Activated CD4-positive, alpha-beta T cell treated with anti-CD3 and anti-CD28 coated beads for 48 hours (primary cell): ENCODE measurements at regions not wholly inside any gene's neighbourhood (a gene's known extent, or its start where the extent isn't known, plus 50 kb on each side); places are given as distances from the start of the nearest gene placed in this dataset.
"Not testable (repeated sequence)": the region's sequence is repeated elsewhere in the genome, so short reads cannot be mapped to it uniquely, and the experiment has no call there.

Source experiments
- DNase-seq: peaks from one replicate; pipeline ENCODE4 v3.0.0-alpha.2; 2020

DNA sequence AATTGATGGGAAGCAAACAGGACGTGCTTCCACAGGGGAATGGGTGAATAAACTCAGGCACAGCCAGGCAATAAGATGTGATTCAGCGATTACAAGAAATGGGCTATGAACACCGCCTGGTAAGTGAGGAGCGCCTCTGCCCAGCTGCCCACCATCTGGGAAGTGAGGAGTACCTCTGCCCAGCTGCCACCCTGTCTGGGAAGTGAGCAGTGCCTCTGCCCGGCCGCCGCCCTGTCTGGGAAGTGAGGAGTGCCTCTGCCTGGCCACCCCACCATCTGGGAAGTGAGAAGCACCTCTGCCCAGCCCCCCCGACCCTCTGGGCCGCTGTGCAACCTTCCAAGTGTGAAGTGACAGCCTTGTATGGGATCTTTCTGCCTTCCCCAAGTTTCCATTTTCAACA is 73.2 kb upstream of the PRR5 start:
- no peak for DNase-seq

DNA sequence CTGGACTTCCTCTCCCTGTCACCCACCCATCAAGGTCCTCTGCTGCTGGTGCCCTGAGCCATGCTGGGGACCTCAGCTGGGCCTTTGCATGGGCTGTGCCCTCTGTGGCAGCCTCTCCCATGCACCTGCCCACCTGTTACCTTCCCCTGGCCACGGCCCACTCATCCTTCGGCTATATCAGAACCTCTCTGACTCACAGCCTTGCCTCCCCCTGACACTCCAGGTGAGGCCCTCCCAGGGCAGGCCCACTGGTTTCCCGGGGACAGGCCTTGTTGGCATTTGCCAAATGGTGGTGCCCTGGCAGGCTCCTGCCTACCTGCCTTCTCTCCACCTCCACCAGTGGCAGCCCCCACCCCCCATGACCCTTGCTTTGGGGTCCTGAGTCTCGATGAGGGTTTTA is 73.7 kb upstream of the PRR5 start:
- no peak for DNase-seq

DNA sequence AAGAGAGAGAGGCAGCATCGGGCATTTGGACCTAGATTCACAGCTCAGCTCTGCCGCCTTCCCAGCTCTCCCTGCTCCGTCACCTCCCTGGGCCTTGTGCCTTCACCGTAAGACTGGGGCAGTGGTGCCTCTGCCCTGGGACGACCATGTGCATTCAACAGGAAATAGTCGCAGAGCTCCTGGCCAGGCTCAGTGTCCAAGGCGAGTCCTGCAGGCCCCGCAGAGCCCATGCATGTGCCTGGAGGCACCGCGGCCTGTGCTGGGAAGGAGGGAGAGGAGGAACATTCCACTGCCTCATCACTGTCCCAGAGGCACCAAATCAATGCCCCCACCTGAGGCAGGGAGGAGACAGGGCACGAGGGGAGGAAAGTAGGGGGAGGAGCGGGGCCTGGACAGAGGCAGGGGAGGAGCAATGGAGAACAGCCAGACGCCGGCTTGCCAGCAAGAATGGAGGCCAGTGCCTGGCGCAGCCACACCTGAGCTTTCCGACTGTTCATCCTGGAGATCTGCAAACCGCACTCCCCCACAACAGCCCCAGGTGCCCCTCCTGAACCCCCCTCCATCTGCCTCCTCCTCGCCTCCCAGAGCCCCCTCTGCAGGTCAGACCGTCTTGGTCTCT is 74.4 kb upstream of the PRR5 start:
- DNase-seq: no peak

DNA sequence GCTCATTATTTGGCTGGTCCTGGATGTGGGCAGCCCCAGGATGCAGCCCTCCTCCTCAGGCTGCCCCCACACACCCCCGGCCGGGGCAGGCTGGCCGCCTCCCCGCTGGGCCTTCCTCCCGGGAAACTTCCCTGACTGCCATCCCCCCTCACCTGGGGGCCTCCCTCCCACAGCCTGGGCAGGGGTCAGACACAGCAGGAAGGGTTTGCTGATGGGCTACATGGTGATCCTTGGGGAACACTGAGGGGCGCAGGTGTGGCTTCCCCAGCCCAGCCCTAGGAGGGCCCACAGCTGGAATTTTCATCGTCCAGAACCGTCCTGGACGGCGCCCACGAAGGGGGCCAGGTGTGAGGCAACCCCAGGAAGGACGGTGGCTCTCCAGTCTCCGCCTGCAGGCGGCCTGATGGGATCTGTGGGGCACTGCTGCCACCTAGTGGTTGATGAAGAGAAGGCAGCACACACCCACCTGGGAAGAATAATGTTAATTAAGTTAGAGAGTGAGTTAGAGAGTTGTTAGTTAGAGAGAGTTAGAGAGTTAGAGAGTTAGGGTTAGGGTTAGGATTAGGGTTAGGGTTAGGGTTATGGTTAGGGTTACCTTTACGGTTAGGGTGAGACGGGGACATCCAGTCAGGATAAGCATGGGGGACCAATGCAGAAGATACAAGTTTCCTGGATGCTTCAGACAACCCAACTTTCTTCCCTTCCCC is 75.9 kb upstream of the PRR5 start:
- DNase-seq: peak; percentile 84

DNA sequence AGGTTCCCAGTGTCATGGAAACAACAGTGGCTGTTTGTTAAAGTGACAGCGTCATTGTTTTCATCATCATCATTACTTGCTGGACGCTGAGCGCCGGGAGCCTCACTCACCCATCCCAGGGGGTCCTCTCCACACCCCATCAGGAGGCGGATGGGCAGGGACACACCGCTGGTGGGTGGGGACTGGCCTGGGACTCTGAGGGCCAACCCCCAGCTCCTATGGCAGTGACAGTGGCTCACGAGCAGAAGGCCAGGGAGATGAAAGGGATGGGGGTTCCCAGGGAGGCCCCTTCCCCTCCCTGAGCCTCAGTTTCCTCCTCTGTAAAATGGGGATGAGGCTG is 76.6 kb upstream of the PRR5 start:
- no peak for DNase-seq

DNA sequence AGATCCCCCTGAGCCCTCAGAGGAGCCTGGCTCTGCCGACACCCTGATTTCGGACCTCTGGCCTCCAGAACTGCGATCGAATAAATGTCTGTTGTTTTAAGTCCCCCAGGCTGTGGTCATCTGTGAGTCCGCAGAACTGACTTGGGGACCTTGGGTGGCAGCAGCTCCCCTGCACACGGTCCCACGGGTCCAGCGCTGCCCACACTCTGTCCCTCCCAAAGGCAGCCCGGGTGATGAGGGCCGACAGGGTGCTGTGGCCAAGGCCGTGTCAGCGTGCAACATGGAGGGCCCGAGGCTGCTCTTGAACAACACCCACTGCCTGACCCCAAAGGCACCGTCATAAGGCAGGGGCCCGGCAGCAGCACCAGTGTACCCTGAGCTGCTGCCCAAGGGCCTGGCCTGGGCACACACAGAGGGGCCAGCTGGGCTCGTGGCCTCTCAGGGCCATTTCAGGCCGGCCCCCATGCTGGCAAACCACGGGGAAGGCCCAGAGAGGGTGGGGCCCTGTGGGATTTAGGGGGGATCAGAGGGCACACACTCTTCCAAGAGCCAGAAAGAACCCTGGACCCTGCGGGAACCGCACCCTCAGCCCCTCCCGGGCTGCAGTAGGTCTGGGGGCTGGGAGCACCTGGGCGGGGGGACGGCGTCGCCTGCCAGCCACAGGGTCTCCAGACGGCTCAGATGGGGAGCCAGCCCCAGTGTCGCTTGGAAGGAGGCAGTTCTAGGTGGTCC is 77.1 kb upstream of the PRR5 start:
- DNase-seq: no peak

DNA sequence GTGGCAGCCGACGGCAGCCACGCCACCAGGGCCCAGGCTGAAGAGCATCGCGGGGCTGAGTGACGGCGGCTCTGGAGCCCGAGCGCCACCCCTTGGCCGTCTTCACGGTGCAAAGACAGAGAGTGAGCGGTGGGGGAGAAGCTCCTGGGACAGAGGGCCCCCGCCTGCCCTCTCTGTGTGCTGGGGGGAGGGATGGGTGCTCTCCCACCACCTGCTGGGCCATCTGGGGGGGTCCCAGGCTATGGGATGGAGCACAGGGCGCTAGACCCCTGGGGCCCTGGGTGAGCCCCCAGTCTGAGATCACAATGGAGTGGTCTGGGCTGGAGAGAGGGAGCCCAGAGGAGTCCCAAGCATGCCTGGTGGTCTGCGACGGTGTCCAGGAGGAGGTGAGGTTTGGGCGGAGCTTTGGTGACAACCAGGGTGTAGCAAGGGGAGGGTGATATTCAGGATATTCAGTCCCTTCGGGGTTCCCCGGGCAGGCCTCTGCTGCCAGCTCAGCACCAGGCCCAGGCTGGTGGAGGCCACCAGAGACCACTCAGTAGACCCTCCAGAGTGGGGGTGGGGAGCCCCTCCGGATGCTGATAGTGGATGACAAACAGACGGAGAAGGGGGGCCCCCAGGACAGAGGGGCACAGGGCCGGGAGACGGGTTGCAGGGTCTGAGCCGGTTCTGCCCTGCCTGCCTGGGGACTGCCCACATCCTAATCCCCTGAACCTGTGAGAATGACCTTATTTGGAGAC is 78.1 kb upstream of the PRR5 start:
- DNase-seq: peak; percentile 21

DNA sequence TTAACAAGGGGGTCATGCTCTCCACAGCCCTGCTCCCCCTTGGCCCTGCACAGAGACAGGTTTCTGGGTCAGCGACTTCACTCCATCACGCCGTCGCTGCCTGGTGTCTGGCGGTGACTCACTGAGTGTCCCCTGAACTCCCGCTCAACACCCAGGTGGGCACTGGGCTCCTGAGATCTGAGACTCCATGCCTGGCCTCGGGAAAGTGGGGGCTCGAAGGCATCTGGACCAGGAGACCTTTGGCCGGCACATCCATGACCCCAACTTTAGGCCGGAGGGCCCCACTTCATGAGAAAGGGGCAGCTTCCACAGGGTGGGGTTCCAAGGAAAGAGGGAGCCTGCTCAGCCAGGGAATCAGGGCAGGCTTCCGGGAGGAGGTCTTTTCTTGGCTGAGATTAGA is 79.3 kb upstream of the PRR5 start:
- DNase-seq: no peak

DNA sequence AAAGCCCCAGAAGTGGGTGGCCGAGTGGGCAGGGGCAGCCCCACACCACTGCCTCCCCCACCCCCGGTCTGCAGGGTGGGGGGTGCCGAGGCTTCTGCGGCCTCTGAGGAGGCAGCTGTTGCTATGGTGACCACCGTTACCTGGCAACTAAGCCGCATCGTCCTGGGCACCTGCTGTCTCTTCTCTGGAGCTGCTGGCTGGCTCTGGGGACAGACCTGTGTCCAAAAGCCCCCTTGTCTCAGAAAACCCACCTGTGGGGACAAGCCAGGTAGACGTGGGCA is 79.9 kb upstream of the PRR5 start:
- DNase-seq: peak; percentile 40

DNA sequence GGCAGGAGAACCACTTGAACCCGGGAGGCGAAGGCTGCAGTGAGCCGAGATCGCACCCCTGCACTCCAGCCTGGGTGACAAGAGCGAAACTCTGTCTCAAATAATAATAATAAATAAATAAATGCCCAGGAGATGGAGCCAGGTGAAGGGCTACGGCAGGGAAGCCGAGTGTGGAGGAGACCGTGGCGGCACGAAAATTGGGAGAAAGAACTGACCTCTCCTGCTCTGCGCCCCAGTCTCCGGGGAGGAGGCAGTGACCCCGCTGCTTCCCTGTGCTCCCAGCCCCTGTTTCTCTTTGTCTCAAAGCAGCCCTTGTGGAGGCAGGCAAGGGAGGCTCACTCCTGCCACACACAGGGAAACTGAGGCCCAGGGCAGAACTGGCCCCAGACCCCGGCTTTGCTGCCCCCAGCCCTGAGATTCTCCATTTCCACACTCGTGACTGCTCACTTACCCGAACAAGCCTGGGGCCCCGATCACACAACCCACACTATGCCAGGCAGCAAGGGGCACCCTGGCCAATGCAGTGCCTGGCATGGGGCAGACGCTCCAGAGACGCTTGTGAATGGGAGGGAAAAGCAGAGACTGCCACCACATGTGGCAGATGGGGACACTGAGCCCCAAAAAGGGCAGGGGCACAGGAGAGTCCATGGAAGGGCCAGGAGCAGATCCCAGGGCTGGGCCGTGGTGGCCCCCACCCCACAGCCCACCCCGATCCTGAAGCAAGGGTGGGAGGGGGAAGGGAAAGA is 80.4 kb upstream of the PRR5 start:
- DNase-seq: no peak

DNA sequence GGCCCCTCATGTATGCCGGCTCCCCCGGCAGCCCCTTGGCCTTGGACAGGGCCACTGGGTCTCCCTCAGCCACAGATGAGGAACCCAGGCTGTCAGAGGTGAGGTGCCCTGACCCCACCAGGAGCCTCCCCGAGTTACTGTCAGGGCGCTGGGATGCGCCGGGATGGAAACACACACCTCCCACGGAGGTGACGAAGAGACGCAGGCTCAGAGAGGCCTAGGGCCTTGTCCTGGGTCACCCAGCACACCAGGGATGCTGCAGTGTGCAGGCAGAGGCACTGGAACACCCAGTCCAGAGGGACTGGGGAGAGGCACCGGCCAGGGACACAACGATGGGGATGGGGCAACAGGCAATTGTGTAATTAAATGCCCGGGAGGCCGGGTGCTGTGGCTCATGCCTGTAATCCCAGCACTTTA is 81.2 kb upstream of the PRR5 start:
- no peak for DNase-seq

DNA sequence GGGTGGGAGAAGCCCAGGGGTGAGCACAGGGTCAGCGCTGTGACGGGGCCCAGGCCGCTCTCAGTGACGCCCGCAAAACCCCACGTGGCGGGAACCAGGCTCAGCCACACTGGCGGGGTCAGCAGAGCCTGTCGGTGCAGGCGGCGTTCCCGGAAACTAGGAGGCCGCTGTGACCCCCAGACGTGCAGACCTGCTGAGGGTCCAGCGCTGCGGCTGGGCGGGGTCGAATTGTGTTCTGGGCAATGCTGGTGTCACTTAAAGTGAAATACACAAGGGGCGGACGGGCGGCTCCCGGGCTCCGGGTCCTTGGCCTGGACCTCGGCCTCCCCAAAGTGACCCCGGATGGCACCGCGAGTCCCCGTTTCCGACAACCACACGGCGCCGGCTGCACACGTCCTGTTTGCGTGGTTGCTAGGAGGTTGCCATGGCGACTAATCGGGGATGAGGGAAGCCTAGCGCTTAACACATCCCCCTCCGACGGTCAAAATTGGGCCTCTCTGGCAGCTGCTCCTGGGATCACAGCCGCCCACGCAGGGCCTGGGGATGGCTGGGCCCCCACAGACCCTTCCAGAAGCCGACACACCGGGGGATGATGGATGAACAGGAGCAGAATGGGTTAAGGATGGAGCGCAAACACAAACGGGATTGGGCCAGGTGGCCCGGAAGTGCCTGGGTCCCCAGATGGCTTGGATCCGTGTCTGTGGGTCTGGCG is 81.7 kb upstream of the PRR5 start:
- peak; percentile 82 for DNase-seq

DNA sequence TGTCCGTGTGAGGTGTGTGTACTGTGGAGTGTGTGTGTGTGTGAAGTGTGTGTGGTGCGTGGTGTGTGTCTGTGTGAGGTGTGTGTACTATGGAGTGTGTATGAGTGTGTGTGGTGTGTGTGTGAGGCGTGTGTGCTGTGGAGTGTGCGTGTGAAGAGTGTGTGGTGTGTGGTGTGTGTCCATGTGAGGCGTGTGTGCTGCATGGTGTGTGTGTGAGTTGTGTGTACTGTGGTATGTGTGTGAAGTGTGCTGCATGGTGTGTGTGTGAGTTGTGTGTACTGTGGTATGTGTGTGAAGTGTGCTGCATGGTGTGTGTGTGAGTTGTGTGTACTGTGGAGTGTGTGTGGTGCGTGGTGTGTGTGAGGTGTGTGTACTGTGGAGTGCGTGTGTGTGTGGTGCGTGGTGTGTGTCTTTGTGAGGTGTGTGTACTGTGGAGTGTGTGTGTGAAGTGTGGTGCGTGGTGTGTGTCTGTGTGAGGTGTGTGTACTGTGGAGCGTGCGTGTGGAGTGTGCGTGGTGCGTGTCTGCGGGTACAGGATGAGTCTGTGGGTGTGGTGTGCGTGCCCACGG is 82.4 kb upstream of the PRR5 start:
- DNase-seq: not testable (repeated sequence)

DNA sequence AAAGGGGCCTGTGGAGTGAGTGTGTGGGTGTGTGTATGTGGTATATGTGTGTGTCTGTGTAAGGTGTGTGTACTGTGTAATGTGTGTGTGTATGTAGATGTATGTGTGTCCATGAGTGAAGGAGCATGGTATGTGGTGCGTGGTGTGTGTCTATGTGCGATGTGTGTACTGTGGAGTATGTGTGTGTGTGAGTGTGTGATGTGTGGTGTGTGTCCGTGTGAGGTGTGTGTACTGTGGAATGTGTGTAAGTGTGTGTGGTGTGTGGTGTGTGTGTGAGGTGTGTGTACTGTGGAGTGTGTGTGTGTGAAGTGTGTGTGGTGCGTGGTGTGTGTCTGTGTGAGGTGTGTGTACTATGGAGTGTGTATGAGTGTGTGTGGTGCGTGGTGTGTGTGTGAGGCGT is 83.1 kb upstream of the PRR5 start:
- DNase-seq: not testable (repeated sequence)

DNA sequence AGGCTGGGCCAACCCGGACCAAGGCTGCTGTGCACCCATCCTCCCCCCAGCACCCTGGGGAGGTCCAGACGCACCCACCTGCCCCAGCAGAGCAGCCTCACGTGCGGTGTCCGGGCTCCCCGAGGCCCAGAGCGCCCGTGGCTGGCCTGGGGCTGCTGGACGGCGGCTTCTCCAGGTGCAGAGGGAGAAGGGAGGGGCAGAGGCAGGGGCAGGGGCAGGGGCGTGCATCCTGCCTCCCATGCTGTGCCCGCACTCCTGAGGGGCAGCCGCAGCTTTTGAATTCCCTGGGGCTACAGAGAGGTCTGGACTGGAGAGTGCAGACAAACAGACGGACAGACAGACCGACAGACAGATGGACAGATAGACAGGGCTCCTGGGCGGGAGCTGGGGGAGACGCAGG is 83.6 kb upstream of the PRR5 start:
- DNase-seq: no peak

DNA sequence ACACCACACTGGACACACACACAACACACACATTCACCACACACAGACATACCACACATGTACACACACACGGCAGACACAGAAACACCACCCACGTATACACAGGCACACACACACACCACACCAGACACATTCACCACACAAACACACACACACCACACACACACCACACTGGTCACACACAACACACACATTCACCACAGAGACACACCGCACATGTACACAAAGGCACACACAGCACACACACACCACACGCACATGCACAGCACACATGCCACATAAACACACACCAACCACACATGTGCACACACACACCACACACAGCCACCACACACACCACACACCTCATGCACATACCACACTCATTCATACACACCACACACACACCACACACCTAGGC is 84.2 kb upstream of the PRR5 start:
- no peak for DNase-seq

DNA sequence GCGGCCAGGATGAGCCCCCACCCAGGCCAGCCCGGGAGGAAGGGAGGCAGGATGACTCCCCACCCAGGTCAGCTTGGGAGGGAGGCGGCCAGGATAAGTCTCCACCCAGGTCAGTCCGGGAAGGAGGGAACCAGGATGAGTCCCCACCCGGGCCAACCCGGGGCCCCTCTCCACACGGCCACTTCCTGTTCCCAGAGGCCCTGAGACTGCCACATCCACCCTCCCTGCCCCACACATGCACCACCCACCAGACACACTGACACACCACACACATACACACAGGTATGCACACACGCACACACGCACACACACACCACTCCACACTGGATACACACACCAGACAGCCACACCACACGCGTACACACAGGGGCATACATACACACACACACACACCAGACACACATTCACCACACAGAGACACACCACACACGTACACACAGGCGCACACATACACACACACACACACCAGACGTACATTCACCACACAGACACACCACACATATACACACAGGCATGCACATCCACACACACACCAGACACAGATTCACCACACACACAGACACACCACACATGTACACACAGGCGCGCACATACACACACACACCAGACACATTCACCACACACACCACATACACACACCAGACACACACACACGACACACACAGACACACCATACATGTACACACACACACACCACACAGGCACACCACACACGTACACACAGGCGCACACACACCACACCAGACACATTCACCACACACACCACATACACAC is 84.9 kb upstream of the PRR5 start:
- DNase-seq: no peak

DNA sequence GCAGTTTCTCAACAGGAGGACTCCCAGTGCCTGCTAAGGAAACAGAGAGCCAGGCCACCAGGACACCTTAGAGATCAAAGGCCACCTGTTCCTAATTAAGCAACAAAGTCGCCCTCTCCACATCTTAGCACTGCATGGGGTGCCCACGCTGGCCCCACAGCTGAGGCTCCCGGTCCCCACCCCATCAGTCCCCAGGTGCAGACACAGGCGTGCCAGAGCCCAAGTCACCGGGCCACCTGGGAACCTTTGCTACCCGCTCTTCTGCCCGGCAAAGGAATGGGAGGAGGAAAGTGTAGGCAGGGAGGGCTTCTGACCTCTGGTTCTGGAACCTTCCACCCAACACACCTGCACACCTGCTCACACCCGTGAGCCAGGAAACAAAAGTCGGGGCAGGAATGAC is 85.5 kb upstream of the PRR5 start:
- DNase-seq: no peak

DNA sequence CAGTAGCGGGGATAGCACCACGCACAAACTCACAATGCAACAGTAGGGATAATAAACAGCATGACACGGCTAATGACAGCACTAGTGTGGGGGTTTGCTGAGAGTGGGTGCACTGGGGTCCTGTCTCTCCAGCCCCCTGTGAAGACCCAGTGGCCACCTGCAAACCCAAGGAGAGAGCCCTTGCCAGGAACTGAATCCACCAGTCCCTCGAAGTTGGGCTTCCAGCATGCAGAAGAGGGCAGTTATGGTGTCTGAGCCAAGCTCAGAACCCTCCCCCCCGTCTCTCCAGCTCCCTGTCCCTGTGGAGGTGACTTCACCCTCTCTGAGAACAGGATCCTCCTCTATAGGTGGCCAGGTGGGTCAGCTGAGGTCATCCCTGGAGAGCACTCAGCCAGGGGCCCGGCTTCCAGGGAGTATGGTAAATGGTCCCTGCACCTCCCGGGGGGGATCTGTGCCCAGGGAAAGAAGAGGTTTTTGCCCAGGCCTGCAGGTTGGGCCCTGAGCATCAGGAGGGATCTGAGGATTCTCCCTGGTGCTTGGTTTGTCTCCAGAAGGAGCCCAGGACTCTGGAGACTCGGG is 86.3 kb upstream of the PRR5 start:
- no peak for DNase-seq

DNA sequence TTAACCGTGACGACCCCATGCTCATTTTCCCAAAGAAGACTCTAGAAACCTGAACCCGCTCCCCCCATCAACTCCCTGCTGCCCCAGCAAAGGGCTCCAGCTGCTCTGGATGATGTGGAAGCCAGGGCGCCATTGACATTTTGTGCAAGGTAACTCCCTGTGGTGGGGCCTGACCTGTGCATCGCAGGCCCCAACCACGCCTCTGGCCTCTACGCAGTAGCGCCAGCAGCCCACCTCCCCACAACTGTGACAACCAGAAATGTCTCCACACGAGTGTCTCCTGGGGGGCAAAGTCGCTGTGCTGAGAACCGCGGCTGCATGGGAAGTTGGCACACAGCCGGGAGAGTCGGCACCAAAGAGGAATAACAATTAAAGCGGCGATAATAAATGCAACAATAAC is 86.9 kb upstream of the PRR5 start:
- no peak for DNase-seq

DNA sequence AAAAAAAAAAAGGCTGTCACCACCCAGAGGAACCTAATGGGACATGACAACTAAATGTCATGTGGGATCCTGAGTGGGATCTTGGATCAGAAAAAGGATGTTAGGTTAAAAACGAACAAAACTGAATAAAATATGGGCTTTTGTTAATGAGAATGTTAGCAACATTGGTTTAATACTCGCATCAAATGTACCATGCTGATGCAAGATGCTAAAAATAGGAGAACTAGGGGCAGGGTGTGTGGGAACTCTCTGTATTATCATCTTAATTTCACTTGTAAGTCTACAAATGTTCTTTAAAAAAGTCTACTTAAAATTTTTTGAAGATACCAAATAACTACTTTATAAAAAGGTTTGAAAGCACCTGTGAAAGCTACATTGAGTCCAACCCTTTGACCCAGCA is 88.8 kb upstream of the PRR5 start:
- no peak for DNase-seq
